Cerebellar cortex (tissue), 1 donor: ENCODE measurements at regions not wholly inside any gene's neighbourhood (a gene's known extent, or its start where the extent isn't known, plus 50 kb on each side); places are given as distances from the start of the nearest gene placed in this dataset.
"Not testable (repeated sequence)": the region's sequence is repeated elsewhere in the genome, so short reads cannot be mapped to it uniquely, and the experiment has no call there.

Experiments used
- DNase-seq: peaks from one replicate; pipeline ENCODE4 v3.0.0-alpha.2; 2015; ENCODE audit warnings: low spot score

- no peak for DNase-seq
These were observed 192.7 kb upstream of the NR4A3 start for GRCh38 chr9:99628849-99629620.

- no peak for DNase-seq
These were observed 189.2 kb upstream of the NR4A3 start for GRCh38 chr9:99632349-99633038.

GRCh38 chr9:99633265-99633664 is 188.4 kb upstream of the NR4A3 start:
- no peak for DNase-seq

- no peak for DNase-seq
These were observed 187.5 kb upstream of the NR4A3 start for GRCh38 chr9:99634186-99634585.

- DNase-seq: no peak
These were observed 186.7 kb upstream of the NR4A3 start for GRCh38 chr9:99635032-99635431.

- DNase-seq: no peak
These were observed 184.0 kb upstream of the NR4A3 start for GRCh38 chr9:99637641-99638040.

- DNase-seq: no peak
These were observed 182.7 kb upstream of the NR4A3 start for GRCh38 chr9:99638971-99639370.

- DNase-seq: no peak
These were observed 174.1 kb upstream of the NR4A3 start for GRCh38 chr9:99647604-99648003.

- no peak for DNase-seq
These were observed 171.4 kb upstream of the NR4A3 start for GRCh38 chr9:99650187-99650874.

GRCh38 chr9:99660191-99660636 is 161.5 kb upstream of the NR4A3 start:
- peak; percentile 74 for DNase-seq

GRCh38 chr9:99663297-99663696 is 158.4 kb upstream of the NR4A3 start:
- DNase-seq: no peak

- DNase-seq: no peak
These were observed 157.8 kb upstream of the NR4A3 start for GRCh38 chr9:99663856-99664255.

- no peak for DNase-seq
These were observed 155.1 kb upstream of the NR4A3 start for GRCh38 chr9:99666571-99666970.

GRCh38 chr9:99670886-99671285 is 150.8 kb upstream of the NR4A3 start:
- DNase-seq: not testable (repeated sequence)

GRCh38 chr9:99677281-99677680 is 144.4 kb upstream of the NR4A3 start:
- no peak for DNase-seq

GRCh38 chr9:99678566-99678965 is 143.1 kb upstream of the NR4A3 start:
- DNase-seq: no peak

- DNase-seq: no peak
These were observed 141.5 kb upstream of the NR4A3 start for GRCh38 chr9:99680191-99680590.

GRCh38 chr9:99681113-99681512 is 140.6 kb upstream of the NR4A3 start:
- no peak for DNase-seq

- DNase-seq: no peak
These were observed 139.3 kb upstream of the NR4A3 start for GRCh38 chr9:99682378-99682777.

GRCh38 chr9:99682870-99683269 is 138.8 kb upstream of the NR4A3 start:
- no peak for DNase-seq

GRCh38 chr9:99690573-99690972 is 131.1 kb upstream of the NR4A3 start:
- peak; percentile 66 for DNase-seq

- DNase-seq: no peak
These were observed 127.8 kb upstream of the NR4A3 start for GRCh38 chr9:99693888-99694287.

GRCh38 chr9:99694393-99694792 is 127.3 kb upstream of the NR4A3 start:
- no peak for DNase-seq
